ENCODE measurements at regions not wholly inside any gene's neighbourhood (a gene's known extent, or its start where the extent isn't known, plus 50 kb on each side); places are given as distances from the start of the nearest gene placed in this dataset.

DNA sequence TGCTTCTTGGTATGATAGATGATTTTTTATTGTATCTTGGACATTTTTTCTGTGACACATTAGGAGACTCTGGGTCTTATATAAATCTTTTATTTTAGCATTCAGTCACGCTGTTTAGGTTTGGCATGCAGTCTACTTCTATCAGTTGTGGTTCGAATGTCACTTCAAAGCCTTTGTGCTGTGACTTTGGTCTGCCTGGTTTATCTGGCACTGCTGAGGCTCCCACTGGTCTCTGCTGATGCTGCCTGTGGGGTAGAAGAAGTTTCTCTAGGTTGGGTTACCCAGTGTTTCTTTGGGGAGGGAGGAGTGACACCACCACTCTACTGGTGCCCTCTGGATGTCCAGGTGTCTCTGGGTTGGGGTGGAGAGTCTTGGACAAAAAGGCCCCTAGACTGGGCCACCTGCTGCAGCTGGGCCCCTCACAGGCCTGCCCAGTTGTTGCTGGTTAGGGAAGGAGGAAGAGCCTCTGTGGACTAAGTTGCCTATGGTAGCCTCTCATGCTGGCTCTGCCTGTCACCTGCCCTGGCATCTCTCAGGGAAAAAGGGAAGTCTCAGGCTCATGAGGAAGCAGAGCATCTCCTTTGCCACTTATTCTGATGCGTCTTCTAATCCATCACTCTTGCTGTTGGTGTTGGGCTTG lies 115.4 kb upstream of the HS6ST1 start:
- WGBS, 2 donors: 79 to 80% methylated on average over 3 of the region's 3 CpGs
- TF ChIP-seq, protein P1, sequence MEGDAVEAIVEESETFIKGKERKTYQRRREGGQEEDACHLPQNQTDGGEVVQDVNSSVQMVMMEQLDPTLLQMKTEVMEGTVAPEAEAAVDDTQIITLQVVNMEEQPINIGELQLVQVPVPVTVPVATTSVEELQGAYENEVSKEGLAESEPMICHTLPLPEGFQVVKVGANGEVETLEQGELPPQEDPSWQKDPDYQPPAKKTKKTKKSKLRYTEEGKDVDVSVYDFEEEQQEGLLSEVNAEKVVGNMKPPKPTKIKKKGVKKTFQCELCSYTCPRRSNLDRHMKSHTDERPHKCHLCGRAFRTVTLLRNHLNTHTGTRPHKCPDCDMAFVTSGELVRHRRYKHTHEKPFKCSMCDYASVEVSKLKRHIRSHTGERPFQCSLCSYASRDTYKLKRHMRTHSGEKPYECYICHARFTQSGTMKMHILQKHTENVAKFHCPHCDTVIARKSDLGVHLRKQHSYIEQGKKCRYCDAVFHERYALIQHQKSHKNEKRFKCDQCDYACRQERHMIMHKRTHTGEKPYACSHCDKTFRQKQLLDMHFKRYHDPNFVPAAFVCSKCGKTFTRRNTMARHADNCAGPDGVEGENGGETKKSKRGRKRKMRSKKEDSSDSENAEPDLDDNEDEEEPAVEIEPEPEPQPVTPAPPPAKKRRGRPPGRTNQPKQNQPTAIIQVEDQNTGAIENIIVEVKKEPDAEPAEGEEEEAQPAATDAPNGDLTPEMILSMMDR (IDR thresholded peaks at IDR 0.05): no peak
- no peak for TF ChIP-seq POLR2A (IDR thresholded peaks at IDR 0.05)
- H3K4me3 ChIP-seq (ENCODE audit: low read depth, poor library complexity, severe bottlenecking): no peak overlapping the region
- DNase-seq (ENCODE audit: low spot score in 2 of 2): peak in 1 of 2 donors; percentile 23
- intact Hi-C loops (cut with DNase I; ENCODE audit: low total_unique reads): no loop called here

DNA sequence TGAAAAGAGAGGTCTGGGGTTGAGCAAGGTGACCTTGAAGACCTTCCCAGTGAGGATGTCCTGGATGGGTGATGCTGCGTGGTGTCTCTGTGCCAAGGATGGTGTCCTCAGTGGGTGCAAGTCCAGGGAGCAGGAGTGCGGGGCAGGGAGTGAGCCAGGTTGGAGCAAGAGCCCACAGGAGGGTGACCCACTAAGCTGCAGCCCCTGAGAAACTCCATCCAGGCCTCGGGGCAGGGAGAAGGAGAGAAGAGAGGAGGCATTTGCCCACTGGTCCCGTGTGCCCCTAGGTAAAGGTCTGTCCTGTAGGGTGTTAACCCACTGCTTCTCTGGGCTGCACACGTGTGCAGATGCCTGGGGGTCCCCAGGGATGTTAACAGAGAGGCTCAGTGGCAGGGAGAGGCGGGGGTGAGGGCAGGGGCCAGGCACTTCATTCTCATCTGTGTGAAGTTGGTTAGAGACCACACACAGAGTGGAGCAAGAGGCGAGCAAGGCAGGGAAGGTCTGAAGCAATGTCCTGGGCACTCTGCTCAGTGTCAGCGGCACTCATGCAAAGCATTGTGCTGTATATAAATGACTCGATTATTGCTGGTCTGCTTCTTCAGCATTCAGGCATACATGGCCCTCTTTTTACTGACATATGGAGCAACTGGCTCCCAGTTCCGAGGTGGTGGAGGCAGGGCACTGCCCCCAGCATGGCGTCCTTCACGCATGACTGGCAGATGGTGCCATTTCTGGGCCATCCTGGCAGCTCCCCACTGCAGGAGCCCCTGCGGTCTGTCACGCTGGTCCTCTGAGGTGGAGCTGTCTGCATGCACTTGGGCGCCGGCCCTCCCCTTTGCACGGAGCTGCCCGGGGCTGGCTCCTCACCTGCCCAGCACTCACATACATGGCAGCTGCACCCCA lies 117.2 kb upstream of the HS6ST1 start:
- TF ChIP-seq POLR2A (IDR thresholded peaks at IDR 0.05): no peak
- TF ChIP-seq, protein P1 (IDR thresholded peaks at IDR 0.05): no peak
- intact Hi-C loops (cut with DNase I; ENCODE audit: low total_unique reads): no loop called here
- DNase-seq (ENCODE audit: low spot score in 2 of 2): peak in 1 of 2 donors; percentile 68
- 85 to 90% methylated on average over 18 of the region's 18 CpGs for WGBS, 2 donors
- no peak overlapping the region for H3K4me3 ChIP-seq (ENCODE audit: low read depth, poor library complexity, severe bottlenecking)

DNA sequence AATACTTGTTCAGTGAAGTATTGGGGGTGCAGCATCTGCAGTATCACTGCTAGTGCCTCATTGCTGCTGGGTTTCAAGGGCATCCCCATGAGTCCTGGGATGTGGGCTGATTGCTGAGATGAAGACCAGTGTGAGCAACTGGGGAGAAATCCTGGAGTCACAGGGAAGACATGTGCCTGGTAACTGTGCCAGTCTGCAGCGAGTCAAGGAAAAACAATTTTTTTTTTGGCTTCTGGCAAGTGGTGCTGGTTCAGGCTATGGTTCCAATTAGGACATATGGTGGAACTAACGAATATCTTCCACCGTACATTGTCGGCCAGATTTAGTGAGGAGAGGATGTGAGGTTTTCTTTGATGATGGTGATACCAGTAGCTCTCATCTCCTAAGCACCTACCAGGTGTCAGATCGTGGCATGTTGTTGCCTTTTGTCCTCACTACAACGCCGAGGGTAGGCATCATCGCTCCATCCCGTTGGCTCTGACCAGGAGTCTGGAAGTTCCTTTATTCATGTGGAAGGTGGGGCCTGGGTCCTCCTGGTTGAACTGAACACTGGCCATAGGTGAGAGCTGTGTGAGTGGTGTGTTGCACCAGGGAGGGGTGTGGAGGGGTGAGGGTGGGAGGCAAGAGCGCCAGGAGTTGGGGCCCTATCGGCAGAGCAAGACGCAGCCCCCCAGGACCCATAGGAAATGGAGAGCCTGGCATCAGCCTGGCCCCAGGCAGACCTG lies 118.0 kb upstream of the HS6ST1 start:
- TF ChIP-seq, protein P1 (IDR thresholded peaks at IDR 0.05): no peak
- no peak for TF ChIP-seq POLR2A (IDR thresholded peaks at IDR 0.05)
- 71 to 75% methylated on average over 12 of the region's 12 CpGs for WGBS, 2 donors
- peak in 1 of 2 donors; percentile 69 for DNase-seq (ENCODE audit: low spot score in 2 of 2)
- H3K4me3 ChIP-seq (ENCODE audit: low read depth, poor library complexity, severe bottlenecking): no peak overlapping the region
- intact Hi-C loops (cut with DNase I; ENCODE audit: low total_unique reads): no loop called here

DNA sequence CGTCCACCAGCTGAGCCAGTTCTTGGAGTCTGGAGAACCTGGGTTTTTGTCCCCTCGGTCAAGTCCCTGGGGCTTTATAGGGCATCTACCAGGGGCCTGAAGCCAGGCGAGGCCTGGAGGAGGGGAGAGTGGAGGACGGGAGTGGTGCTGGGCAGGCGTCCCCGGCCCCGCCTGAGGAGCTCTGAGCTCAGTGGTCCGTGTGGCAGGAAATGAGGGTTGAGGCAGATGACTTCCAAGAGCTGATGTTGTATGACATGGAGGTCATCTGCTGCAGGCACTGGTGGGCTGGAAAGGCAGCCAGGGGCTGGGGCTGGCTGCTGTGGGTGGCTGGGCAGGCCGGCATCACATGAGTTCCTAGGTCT lies 118.5 kb upstream of the HS6ST1 start:
- WGBS, 2 donors: 65 to 68% methylated on average over 9 of the region's 9 CpGs
- peak; percentile 15 to 76 for DNase-seq (ENCODE audit: low spot score in 2 of 2)

DNA sequence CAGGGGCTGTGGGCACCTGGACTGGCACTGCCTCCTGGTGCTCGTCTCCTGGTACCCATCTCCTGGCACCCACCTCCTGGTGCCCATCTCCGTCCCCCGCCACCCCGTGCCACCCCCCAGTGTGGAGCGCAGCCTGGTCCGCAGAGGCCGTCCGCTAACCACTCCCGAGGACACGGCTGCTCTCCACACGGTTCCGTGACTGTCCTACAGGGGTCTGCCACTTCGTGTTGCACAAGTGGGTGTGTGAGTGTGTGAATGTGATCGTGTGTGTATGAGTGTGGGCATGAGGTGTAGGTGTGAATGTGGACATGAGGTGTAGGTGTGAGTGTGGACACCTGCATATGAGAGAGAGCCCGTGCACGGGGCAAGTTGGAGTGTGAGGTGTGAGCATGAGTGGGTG lies 119.4 kb upstream of the HS6ST1 start:
- intact Hi-C loops (cut with DNase I; ENCODE audit: low total_unique reads): no loop called here
- TF ChIP-seq POLR2A (IDR thresholded peaks at IDR 0.05): no peak
- TF ChIP-seq, protein P1 (IDR thresholded peaks at IDR 0.05): no peak
- H3K4me3 ChIP-seq (ENCODE audit: low read depth, poor library complexity, severe bottlenecking): no peak overlapping the region
- peak; percentile 9 to 82 for DNase-seq (ENCODE audit: low spot score in 2 of 2)
- WGBS, 2 donors: 91 to 92% methylated on average over 16 of the region's 16 CpGs

More for the DNA sequence above, 118.5 kb upstream of the HS6ST1 start:
- no peak overlapping the region for H3K4me3 ChIP-seq (ENCODE audit: low read depth, poor library complexity, severe bottlenecking)
- no peak for TF ChIP-seq POLR2A (IDR thresholded peaks at IDR 0.05)
- TF ChIP-seq, protein P1 (IDR thresholded peaks at IDR 0.05): no peak
- intact Hi-C loops (cut with DNase I; ENCODE audit: low total_unique reads): no loop called here

All from lower leg skin (tissue), 4 donors.